GM12874 (cell line): ENCODE measurements at regions not wholly inside any gene's neighbourhood (a gene's known extent, or its start where the extent isn't known, plus 50 kb on each side); places are given as distances from the start of the nearest gene placed in this dataset.

Source experiments
- CTCF ChIP-seq: IDR thresholded peaks from 2 replicates; pipeline ENCODE4 v1.5.1; 2011; ENCODE audit warnings: low read depth, mild to moderate bottlenecking, control low read depth, low read length, moderate library complexity; ENCODE audit not compliant: insufficient read depth

- TF ChIP-seq CTCF, result no peak
These were observed 224.6 kb upstream of the N4BP1 start for GRCh38 chr16:48834576-48834975.

- TF ChIP-seq CTCF, result no peak
These were observed 223.5 kb upstream of the N4BP1 start for GRCh38 chr16:48833461-48833860.

- peak; percentile 34; the same call in 1 of the 2 replicates for TF ChIP-seq CTCF
These were observed 221.2 kb upstream of the N4BP1 start for GRCh38 chr16:48831076-48831722.

- TF ChIP-seq CTCF, result no peak
These were observed 219.6 kb upstream of the N4BP1 start for GRCh38 chr16:48829336-48830310.

- TF ChIP-seq CTCF, result no peak
These were observed 214.3 kb upstream of the N4BP1 start for GRCh38 chr16:48824271-48824670.

GRCh38 chr16:48822431-48822830 is 212.5 kb upstream of the N4BP1 start:
- no peak for TF ChIP-seq CTCF

- no peak for TF ChIP-seq CTCF
These were observed 210.4 kb upstream of the N4BP1 start for GRCh38 chr16:48820379-48820778.
